ENCODE measurements at regions not wholly inside any gene's neighbourhood (a gene's known extent, or its start where the extent isn't known, plus 50 kb on each side); places are given as distances from the start of the nearest gene placed in this dataset.

- TF ChIP-seq CTCF (IDR thresholded peaks at IDR 0.05): no peak
- no peak for TF ChIP-seq ZFX (IDR thresholded peaks at IDR 0.05; ENCODE audit: borderline replicate concordance)
Observed at GRCh38 chr1:106584676-106585075, 471.8 kb upstream of the PRMT6 start.
